BLaER1 treated with 17β-estradiol and CSF1 and Interleukin-3, amounts not matched to agents 10 nM and 100 nM (cell line): ENCODE measurements at regions not wholly inside any gene's neighbourhood (a gene's known extent, or its start where the extent isn't known, plus 50 kb on each side); places are given as distances from the start of the nearest gene placed in this dataset.
A peak's percentile ranks its signal among the peaks of the same experiment; 100 is the strongest.

ENCODE experiments used
- H3K27ac ChIP-seq, 11 experiments: shearing (Covaris generic); formaldehyde crosslinking; 2 replicates each; pipeline ENCODE4 v1.8.1; 2022
- H3K27me3 ChIP-seq, 11 experiments: shearing (Covaris generic); formaldehyde crosslinking; 2 replicates each; pipeline ENCODE4 v1.8.1; 2022
- H3K36me3 ChIP-seq, 11 experiments: shearing (Covaris generic); formaldehyde crosslinking; 2 replicates each; pipeline ENCODE4 v1.8.1; 2022
- H3K4me1 ChIP-seq, 10 experiments: shearing (Covaris generic); formaldehyde crosslinking; 2 replicates each; pipeline ENCODE4 v1.8.1; 2022
- H3K4me2 ChIP-seq, 11 experiments: shearing (Covaris generic); formaldehyde crosslinking; 2 replicates each; pipeline ENCODE4 v1.8.1; 2022
- H3K4me3 ChIP-seq, 10 experiments: shearing (Covaris generic); formaldehyde crosslinking; 2 replicates each; pipeline ENCODE4 v1.8.1; 2022
- H3K9ac ChIP-seq, 11 experiments: shearing (Covaris generic); formaldehyde crosslinking; 2 replicates each; pipeline ENCODE4 v1.8.1; 2022
- H3K9me3 ChIP-seq, 11 experiments: shearing (Covaris generic); formaldehyde crosslinking; replicated peaks in 1 of 11; 2 replicates each; pipeline ENCODE4 v1.8.1; 2022
- H4K20me1 ChIP-seq, 11 experiments: shearing (Covaris generic); formaldehyde crosslinking; 2 replicates each; pipeline ENCODE4 v1.8.1; 2022
- Cebpa-rat ChIP-seq, 11 experiments: shearing (Covaris generic); IDR thresholded peaks; 2 replicates each; pipeline ENCODE4 v1.8.1; 2022

DNA sequence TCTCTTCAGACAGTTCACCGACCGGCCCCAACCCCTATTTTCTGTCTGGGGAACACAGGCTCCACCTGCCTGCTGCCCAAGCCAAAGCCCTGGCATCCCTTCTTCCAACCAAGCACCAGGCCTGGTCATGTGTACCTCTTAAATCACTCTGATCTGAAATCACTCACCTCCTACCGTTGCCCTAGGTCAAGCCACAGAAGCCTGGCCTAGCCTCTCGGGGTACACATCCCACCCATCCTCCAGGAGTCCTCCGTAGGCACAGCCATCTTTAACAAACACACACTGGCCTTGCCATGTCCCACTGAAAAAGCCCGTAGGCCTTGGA, 81.8 kb downstream of the IRF2BPL start:
- Histone ChIP-seq H3K27ac (peak overlapping the region; percentile 34 to 75 (median 63); a peak in 20 of 22 replicates), H3K4me2 (peak overlapping the region; percentile 49 to 92 (median 84)), H4K20me1 (no peaks in the 10 kb centered on the region), H3K27me3 (no peaks in the 10 kb centered on the region), H3K4me3 (peak overlapping the region in 1 of 10 experiments; percentile 27; a peak in 1 of 20 replicates), H3K36me3 (no peaks in the 10 kb centered on the region), H3K9me3 (no peaks in the 10 kb centered on the region), H3K9ac (peak overlapping the region; percentile 40 to 67 (median 59); a peak in 21 of 22 replicates), H3K4me1 (peaks cover 48 to 79% (median 62%) of the 10 kb centered on the region in 10 experiments)
- no peak for TF ChIP-seq Cebpa-rat (IDR thresholded peaks at IDR 0.05)

DNA sequence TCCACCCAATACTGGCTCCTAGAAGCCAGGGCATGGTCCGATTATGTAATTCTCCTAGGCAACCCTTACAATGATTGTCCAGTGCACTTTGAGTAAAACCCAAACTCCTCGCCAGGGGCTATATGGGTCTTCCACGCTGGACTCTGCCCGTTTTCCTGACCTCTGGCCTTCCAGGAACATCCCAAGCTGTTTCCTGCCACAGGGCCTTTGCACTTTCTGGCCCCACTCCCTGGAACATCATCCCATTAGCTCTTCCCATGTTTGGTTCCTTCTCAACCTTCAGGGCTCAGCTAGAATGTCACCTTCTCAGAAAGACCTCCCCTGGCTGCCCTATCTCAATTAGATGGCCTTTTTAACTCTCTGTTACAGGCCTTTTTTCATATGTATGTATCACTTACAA, 85.4 kb downstream of the IRF2BPL start:
- no peaks in the 10 kb centered on the region for H3K36me3 ChIP-seq
- H3K4me3 ChIP-seq: no peak overlapping the region
- peak overlapping the region in 3 of 11 experiments; percentile 50 to 84 (median 64); a peak in 3 of 22 replicates for H3K4me2 ChIP-seq
- H4K20me1 ChIP-seq: no peaks in the 10 kb centered on the region
- H3K27ac ChIP-seq: no peak overlapping the region
- H3K9ac ChIP-seq: no peak overlapping the region
- H3K4me1 ChIP-seq: peaks cover 35 to 61% (median 42%) of the 10 kb centered on the region in 10 experiments
- TF ChIP-seq Cebpa-rat (IDR thresholded peaks at IDR 0.05): no peak
- no peaks in the 10 kb centered on the region for H3K9me3 ChIP-seq
- no peaks in the 10 kb centered on the region for H3K27me3 ChIP-seq

DNA sequence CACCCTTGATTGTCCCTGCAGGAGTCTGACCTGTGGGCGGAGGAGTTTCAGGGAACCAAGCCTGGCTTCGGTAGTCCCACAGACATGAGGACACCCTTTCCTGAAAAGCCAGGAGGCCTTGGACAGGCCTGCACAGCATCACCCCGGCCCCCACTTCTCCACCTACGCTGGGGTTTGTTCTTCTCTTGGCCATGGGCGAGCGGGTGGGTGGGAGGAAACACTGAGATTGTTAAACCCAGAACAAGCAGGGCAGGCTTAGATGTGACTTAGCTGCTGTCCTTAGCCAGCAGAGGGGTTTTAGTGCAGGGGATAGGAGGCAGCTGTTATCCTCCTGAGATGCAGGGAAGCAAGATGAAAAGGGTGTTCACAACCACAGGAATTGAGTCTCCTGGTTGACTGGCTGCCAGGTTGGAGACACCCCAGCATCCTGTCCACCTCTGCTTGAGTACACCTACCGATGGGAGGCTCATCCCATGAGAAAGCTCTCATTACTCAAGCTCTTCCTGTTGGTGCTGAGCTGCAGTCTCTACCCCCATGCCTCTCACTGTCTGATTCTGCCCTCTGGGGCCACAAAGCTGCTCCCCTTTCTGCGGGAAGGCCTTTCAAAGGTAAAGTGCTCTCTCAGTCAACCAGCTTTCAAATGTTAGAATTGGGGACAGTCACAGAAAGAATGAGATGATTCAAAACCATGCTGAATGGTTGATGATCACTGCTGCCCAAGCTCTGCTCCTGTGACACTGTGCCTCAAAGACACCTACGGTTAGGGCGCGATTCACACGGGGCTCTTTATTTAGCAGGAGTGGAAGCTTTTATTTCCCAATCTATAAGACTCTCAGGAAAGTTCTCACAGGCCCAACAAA, 86.3 kb downstream of the IRF2BPL start:
- peak overlapping the region in 4 of 11 experiments; percentile 24 to 48 (median 36); a peak in 5 of 22 replicates for H3K27ac ChIP-seq
- no peak overlapping the region for H3K4me3 ChIP-seq
- peak overlapping the region; percentile 50 to 84 (median 68) for H3K4me2 ChIP-seq
- TF ChIP-seq Cebpa-rat (IDR thresholded peaks at IDR 0.05): no peak
- no peaks in the 10 kb centered on the region for H4K20me1 ChIP-seq
- H3K36me3 ChIP-seq: no peaks in the 10 kb centered on the region
- peak overlapping the region in 8 of 11 experiments; percentile 11 to 53 (median 22); a peak in 7 of 22 replicates for H3K9ac ChIP-seq
- H3K27me3 ChIP-seq: no peaks in the 10 kb centered on the region
- no peaks in the 10 kb centered on the region for H3K9me3 ChIP-seq
- peaks cover 28 to 62% (median 40%) of the 10 kb centered on the region in 10 experiments for H3K4me1 ChIP-seq

DNA sequence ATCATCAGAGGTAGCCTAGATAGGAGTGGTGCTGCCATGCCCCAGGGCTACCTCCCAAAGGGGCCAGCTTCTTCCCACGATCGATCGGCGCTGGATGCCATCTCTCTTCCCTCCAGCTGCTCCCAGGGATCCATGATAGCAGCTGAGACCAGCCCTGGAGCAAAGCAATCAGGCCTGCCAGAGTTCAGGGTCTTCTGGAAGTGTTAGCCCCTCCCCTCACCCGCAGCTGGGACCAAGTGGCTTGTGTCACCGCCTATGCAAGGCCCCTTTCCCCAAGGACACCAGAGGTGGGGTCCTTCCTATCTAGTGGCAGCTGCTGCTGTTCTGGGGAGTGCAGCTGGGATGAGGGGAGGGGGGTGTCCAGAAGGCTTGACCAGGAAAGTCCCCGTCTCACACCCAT, 87.0 kb downstream of the IRF2BPL start:
- H3K9ac ChIP-seq: peak overlapping the region in 7 of 11 experiments; percentile 11 to 53 (median 27); a peak in 6 of 22 replicates
- TF ChIP-seq Cebpa-rat (IDR thresholded peaks at IDR 0.05): no peak
- no peaks in the 10 kb centered on the region for H4K20me1 ChIP-seq
- H3K36me3 ChIP-seq: no peaks in the 10 kb centered on the region
- H3K27ac ChIP-seq: peak overlapping the region in 4 of 11 experiments; percentile 19 to 48 (median 32); a peak in 5 of 22 replicates
- peaks cover 21 to 60% (median 35%) of the 10 kb centered on the region in 10 experiments for H3K4me1 ChIP-seq
- no peaks in the 10 kb centered on the region for H3K27me3 ChIP-seq
- H3K4me3 ChIP-seq: no peak overlapping the region
- H3K9me3 ChIP-seq: no peaks in the 10 kb centered on the region
- peak overlapping the region; percentile 50 to 84 (median 68) for H3K4me2 ChIP-seq

DNA sequence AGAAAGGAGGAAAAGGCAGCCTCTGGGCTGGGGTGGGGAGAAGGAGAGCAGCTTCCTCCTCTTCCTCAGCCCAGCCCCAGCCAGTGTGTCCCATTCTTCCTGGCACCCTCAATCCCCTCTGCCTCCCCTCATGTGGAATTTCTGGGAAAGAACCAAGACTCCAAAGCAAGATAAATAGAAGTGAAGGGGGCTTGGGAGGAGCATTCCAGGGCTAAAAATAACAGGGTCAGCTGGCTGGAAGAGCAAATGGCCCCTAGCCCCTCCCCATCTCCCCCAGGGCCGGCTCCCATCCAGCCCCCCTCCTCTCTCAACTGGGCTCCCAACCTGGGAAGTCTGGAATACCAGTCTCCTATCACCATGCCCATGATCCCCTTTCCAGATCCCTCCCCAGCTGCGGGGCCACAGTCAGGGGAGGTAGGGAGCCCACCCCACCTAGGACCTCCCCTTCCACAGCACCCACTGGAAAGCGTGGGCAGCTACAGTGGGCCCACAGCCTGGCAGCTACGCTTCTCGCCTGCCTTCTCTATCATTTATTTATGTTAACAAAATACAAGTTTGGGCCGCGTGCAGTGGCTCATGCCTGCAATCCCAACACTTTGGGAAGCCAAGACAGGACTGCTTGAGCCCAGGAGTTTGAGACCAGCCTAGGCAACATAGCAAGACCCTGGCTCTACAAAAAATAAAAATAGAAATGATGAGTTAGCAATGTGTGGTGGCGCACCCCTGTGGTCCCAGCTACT, 88.3 kb downstream of the IRF2BPL start:
- Histone ChIP-seq H3K27ac (no peak overlapping the region), H3K9me3 (no peaks in the 10 kb centered on the region), H3K4me1 (peaks cover 17 to 49% (median 30%) of the 10 kb centered on the region in 10 experiments), H3K9ac (no peak overlapping the region), H3K4me2 (no peak overlapping the region), H3K36me3 (no peaks in the 10 kb centered on the region), H3K4me3 (no peak overlapping the region), H3K27me3 (no peaks in the 10 kb centered on the region), H4K20me1 (no peaks in the 10 kb centered on the region)
- TF ChIP-seq Cebpa-rat (IDR thresholded peaks at IDR 0.05): no peak

DNA sequence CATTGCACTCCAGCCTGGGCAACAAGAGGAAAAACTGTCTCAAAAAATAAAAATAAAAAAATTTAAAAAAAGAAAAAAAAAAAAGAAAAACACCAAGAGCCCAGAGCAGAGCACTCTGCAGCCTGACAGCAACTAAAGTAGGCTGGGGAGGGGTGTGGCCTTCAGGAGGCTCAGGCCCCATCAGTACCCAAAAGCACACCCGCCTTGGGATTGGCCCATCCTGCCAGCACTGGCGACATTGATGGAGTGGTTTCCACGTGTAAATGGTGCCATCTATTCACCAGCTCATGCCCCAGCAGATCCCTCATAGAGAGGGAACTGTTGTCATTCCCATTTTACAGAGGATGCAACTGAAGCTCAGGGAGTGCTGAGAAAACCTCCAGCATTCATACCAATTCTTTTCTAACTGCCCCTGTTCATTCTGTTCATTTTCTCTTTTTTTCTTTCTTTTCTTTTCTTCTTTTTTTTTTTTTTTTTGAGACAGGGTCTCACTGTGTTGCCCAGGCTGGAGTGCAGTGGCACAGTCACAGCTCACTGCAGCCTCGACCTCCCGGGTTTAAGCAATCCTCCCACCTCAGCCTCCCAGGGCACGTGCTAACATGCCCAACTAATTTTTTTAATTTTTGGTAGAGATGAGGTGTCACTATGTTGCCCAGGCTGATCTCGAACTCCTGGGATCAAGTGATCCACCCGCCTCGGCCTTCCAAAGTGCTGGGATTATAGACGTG, 89.3 kb downstream of the IRF2BPL start:
- no peak overlapping the region for H3K27ac ChIP-seq
- no peaks in the 10 kb centered on the region for H4K20me1 ChIP-seq
- no peak overlapping the region for H3K4me2 ChIP-seq
- H3K27me3 ChIP-seq: no peaks in the 10 kb centered on the region
- no peak overlapping the region for H3K4me3 ChIP-seq
- no peaks in the 10 kb centered on the region for H3K36me3 ChIP-seq
- peaks cover 17 to 47% (median 30%) of the 10 kb centered on the region in 10 experiments for H3K4me1 ChIP-seq
- H3K9ac ChIP-seq: no peak overlapping the region
- no peaks in the 10 kb centered on the region for H3K9me3 ChIP-seq
- TF ChIP-seq Cebpa-rat (IDR thresholded peaks at IDR 0.05): no peak

DNA sequence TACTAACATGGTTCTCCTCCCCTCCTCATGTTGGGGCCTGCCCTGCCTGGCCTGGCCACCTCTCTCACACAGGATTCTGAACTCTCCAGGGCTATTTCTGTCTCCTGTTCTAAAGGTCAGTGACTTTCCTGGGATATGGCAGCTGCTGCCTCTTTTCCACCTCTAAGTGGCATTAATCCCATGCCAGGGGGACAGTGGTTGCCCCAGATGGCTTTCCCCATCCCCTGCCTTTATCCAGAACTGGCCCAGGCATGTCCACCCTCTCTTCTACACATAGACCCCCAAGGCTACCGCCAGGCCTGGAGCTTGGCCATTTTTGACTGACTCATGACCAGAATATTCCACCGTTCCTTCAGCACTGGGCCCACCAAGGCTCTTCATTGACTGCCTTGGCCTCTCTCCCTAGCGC, 90.4 kb downstream of the IRF2BPL start:
- Histone ChIP-seq H3K9me3 (no peaks in the 10 kb centered on the region), H4K20me1 (no peaks in the 10 kb centered on the region), H3K4me2 (peak overlapping the region in 4 of 11 experiments; percentile 35 to 57 (median 50); a peak in 4 of 22 replicates), H3K4me3 (no peak overlapping the region), H3K36me3 (no peaks in the 10 kb centered on the region), H3K27ac (no peak overlapping the region; a peak in 1 of 22 replicates), H3K9ac (no peak overlapping the region), H3K27me3 (no peaks in the 10 kb centered on the region), H3K4me1 (peaks cover 23 to 51% (median 32%) of the 10 kb centered on the region in 10 experiments)
- TF ChIP-seq Cebpa-rat (IDR thresholded peaks at IDR 0.05): no peak

DNA sequence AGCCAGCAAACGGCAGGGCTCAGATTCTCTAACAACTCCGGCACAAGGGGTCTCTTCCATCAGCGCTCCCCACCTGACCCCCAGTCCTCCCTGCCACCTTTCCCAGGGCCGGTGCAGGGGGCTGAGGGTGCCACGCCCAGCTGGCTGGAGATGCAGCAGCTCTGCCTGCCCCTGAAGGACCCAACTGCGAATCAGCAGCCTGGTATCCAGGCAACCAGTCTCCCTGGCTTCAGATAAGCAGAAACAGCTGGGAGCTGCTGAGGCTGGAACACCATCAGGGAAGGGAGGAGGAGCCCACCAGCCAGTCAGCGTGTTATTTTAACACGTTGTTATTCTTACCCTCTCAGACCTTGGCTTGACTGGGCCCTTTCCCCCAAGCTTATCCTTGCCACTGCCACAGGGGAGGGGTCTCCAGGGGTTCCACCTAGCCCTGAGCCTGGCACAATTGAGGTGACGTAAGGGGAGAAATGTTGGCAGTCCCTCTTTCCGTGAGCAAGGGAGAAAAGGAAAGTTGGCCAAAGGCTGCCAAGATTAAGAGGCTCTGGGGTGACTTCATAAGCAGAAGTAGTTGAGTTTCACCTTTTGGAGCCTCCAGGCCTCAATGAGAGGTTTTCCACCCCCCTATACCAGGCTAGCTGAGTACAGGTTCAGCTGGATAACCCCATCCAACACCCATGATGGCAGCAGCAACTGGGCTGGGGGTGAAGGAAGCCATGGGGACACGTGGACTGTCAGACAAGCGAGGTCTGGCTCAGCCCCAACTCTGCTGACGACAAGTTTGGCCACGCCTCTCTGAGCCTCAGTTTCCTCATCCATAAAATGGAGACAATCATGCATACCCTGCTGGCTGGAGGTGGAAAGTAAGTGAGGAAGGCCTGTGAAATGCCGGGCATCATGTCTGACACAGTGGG, 91.1 kb downstream of the IRF2BPL start:
- no peaks in the 10 kb centered on the region for H3K36me3 ChIP-seq
- H3K9ac ChIP-seq: no peak overlapping the region
- H3K4me3 ChIP-seq: no peak overlapping the region
- H3K9me3 ChIP-seq: no peaks in the 10 kb centered on the region
- peak overlapping the region in 2 of 11 experiments; percentile 0 to 4; a peak in 1 of 22 replicates for H3K27ac ChIP-seq
- peaks cover 24 to 51% (median 33%) of the 10 kb centered on the region in 10 experiments for H3K4me1 ChIP-seq
- peak overlapping the region in 5 of 11 experiments; percentile 35 to 57 (median 49); a peak in 10 of 22 replicates for H3K4me2 ChIP-seq
- TF ChIP-seq Cebpa-rat (IDR thresholded peaks at IDR 0.05): no peak
- H4K20me1 ChIP-seq: no peaks in the 10 kb centered on the region
- H3K27me3 ChIP-seq: no peaks in the 10 kb centered on the region
